WTC11 (cell line): ENCODE measurements at regions not wholly inside any gene's neighbourhood (a gene's known extent, or its start where the extent isn't known, plus 50 kb on each side); places are given as distances from the start of the nearest gene placed in this dataset.

ENCODE experiments used
- CTCF ChIP-seq: fragments of 200-600 bp; IDR thresholded peaks from 2 replicates; pipeline ENCODE4 v1.8.0; 2022; ENCODE audit warnings: antibody characterized with exemption
- E2F4 ChIP-seq: sonication (generic); formaldehyde crosslinking; IDR thresholded peaks from 2 replicates; pipeline ENCODE4 v1.8.1; 2022; ENCODE audit warnings: low read depth, mild to moderate bottlenecking, moderate library complexity, missing genetic modification reagents, borderline replicate concordance
- FOXK1 ChIP-seq: sonication (generic); formaldehyde crosslinking; IDR thresholded peaks from 2 replicates; pipeline ENCODE4 v1.8.0; 2022; ENCODE audit warnings: mild to moderate bottlenecking, moderate library complexity, missing genetic modification reagents

GRCh38 chr5:128757196-128757959 lies 207.9 kb upstream of the SLC27A6 start:
- TF ChIP-seq CTCF (no peak), FOXK1 (CRISPR knock-in tag) (no peak), E2F4 (CRISPR knock-in tag) (no peak)
